HG03039 (cell line): ENCODE measurements at regions not wholly inside any gene's neighbourhood (a gene's known extent, or its start where the extent isn't known, plus 50 kb on each side); places are given as distances from the start of the nearest gene placed in this dataset.
"Not testable (repeated sequence)": the region's sequence is repeated elsewhere in the genome, so short reads cannot be mapped to it uniquely, and the experiment has no call there.

Source experiments
- ATAC-seq: cut with Tn5 transposase; IDR thresholded peaks from one replicate; pipeline ENCODE4 v1.9.1; 2021; ENCODE audit warnings: mild to moderate bottlenecking, moderate library complexity; ENCODE audit not compliant: unreplicated experiment

- no peak for ATAC-seq
These were observed 62.1 kb downstream of the ZWINT start for GRCh38 chr10:56298941-56299340.

- ATAC-seq = no peak
These were observed 64.4 kb downstream of the ZWINT start for GRCh38 chr10:56296618-56297017.

GRCh38 chr10:56288403-56288802, 72.7 kb downstream of the ZWINT start:
- ATAC-seq = no peak

- no peak for ATAC-seq
These were observed 75.0 kb downstream of the ZWINT start for GRCh38 chr10:56286096-56286495.

- ATAC-seq = no peak
These were observed 81.8 kb downstream of the ZWINT start for GRCh38 chr10:56279270-56279669.

- no peak for ATAC-seq
These were observed 91.9 kb downstream of the ZWINT start for GRCh38 chr10:56269181-56269580.

GRCh38 chr10:56266120-56266519, 94.9 kb downstream of the ZWINT start:
- no peak for ATAC-seq

- ATAC-seq = no peak
These were observed 102.1 kb downstream of the ZWINT start for GRCh38 chr10:56258991-56259390.

GRCh38 chr10:56258378-56258777, 102.7 kb downstream of the ZWINT start:
- ATAC-seq = no peak

GRCh38 chr10:56255298-56255697, 105.8 kb downstream of the ZWINT start:
- ATAC-seq = no peak

- no peak for ATAC-seq
These were observed 120.6 kb downstream of the ZWINT start for GRCh38 chr10:56240471-56240870.

- ATAC-seq = no peak
These were observed 129.6 kb downstream of the ZWINT start for GRCh38 chr10:56231436-56231835.

- ATAC-seq = no peak
These were observed 138.8 kb downstream of the ZWINT start for GRCh38 chr10:56222237-56222636.

- ATAC-seq = no peak
These were observed 148.1 kb downstream of the ZWINT start for GRCh38 chr10:56212951-56213350.

- no peak for ATAC-seq
These were observed 179.5 kb downstream of the ZWINT start for GRCh38 chr10:56181607-56182006.

- ATAC-seq = no peak
These were observed 182.8 kb downstream of the ZWINT start for GRCh38 chr10:56178210-56178609.

GRCh38 chr10:56155091-56155513, 206.0 kb downstream of the ZWINT start:
- not testable (repeated sequence) for ATAC-seq

- ATAC-seq = no peak
These were observed 214.3 kb downstream of the ZWINT start for GRCh38 chr10:56146806-56147205.

GRCh38 chr10:56142092-56142728, 218.8 kb downstream of the ZWINT start:
- ATAC-seq = peak; percentile 70

GRCh38 chr10:56139405-56139804, 221.7 kb downstream of the ZWINT start:
- no peak for ATAC-seq

GRCh38 chr10:56135828-56136227, 225.2 kb downstream of the ZWINT start:
- no peak for ATAC-seq

GRCh38 chr10:56123247-56123646, 237.8 kb downstream of the ZWINT start:
- ATAC-seq = no peak

- no peak for ATAC-seq
These were observed 244.4 kb downstream of the ZWINT start for GRCh38 chr10:56116684-56117083.
